NAMALWA (cell line): ENCODE measurements at regions not wholly inside any gene's neighbourhood (a gene's known extent, or its start where the extent isn't known, plus 50 kb on each side); places are given as distances from the start of the nearest gene placed in this dataset.
A peak's percentile ranks its signal among the peaks of the same experiment; 100 is the strongest.
"Not testable (repeated sequence)": the region's sequence is repeated elsewhere in the genome, so short reads cannot be mapped to it uniquely, and the experiment has no call there.

Source experiments
- DNase-seq: peaks from one replicate; pipeline ENCODE4 v3.0.0-alpha.2; 2015; ENCODE audit warnings: low spot score

- no peak for DNase-seq
Measured at GRCh38 chr5:15021266-15022046, 149.9 kb upstream of the ANKH start.

GRCh38 chr5:15020736-15021135, 149.2 kb upstream of the ANKH start:
- DNase-seq, result no peak

DNA sequence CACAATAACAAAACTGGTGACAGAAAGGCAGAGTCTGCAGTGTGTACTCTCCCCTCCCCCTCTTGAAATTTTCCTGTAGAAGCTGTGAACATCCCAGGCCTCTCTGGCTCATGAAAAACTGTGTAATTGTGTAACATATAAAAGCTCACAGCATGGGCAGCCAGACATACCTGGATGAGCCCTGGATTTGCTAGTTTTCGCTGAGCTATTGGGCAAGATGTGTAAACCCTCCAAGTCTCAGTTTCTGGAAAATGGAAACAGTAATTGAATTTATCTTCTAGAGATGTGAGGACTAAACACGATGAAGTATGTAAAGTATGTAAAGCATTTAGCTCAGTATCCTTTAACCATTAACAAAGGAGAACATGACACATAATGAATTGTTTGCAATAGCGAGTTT, 143.2 kb upstream of the ANKH start:
- no peak for DNase-seq

GRCh38 chr5:15013654-15014463, 142.3 kb upstream of the ANKH start:
- DNase-seq, result peak; percentile 62

- DNase-seq, result no peak
Measured at GRCh38 chr5:15012061-15012460, 140.5 kb upstream of the ANKH start.

DNA sequence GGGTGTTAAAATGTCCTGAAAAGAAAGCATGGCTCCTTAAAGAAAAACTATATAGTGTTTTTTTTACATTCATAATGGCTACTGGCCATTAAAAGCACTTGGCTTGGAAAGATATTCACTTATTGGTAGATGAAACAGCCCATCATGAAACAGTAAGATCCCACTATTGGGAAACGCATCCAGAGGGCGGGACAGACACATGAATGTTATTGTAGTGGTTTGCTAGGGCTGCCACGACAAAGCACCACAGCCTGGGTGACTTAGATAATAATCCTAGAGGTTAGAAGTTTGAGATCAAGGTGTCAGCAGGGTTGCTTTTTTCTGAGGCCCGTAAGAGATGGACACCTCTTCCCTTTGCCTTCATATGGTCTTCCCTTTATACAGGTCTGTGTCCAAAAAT, 139.4 kb upstream of the ANKH start:
- no peak for DNase-seq

- no peak for DNase-seq
Measured at GRCh38 chr5:15009420-15009819, 137.8 kb upstream of the ANKH start.

DNA sequence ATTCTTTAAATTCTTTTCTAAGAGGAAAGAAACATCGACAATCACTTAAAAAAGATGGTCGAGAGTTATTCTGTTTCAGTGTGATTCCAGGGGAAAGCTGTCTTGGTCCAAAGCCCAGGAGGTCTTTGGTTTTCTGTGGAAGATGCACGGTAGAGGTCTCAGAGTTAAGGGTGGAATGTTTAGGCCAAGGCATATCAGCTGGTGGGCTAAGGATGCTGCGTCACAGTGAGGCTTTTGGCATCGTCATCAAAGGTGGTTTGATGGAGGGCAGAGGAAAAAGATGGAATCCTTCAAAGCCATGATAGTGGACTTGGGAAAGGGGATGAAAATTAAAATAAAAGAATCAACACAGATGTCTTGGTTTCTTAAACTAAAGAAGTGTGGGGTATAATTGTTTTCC, 137.3 kb upstream of the ANKH start:
- DNase-seq, result no peak

- DNase-seq, result no peak
Measured at GRCh38 chr5:15008476-15008875, 136.9 kb upstream of the ANKH start.

GRCh38 chr5:15007646-15008045, 136.1 kb upstream of the ANKH start:
- DNase-seq, result no peak

- DNase-seq, result no peak
Measured at GRCh38 chr5:15004506-15004905, 132.9 kb upstream of the ANKH start.

DNA sequence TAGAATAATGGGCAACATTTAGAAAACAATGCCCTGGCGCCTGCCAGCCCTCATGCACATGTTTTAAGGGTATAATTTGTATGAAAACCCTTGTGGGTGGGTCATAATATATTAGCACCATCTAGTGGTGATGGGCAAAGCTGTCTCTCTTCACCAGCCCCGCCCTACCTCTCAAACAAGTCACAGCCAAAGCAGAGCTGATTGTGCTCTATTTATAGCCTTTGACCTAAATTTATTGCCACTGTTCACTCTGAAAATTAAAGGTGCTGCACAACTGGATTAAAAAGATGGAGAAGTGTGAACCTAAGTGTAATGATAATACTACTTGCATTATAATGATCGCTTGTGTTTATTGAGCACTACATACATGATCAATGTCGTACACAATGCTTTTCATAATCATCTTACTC, 131.9 kb upstream of the ANKH start:
- peak; percentile 82 for DNase-seq

DNA sequence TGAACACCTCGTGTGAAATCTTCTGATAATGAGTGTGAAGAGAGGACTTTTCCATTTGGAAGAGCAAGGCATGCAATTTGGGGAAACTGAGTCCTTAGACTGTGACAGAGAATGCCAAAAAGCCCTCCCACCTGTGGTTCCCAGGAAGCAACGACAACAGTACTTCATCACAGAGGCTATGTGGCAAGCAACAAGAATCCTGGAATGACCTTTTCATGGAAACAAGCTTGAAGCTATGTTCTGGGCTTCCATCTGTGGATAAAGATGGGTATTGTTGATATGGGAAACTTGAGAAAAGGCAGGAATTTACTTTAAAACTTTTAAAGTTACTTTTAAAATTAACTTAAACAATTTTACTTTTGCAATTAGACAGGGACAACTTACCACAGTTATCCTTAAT, 131.2 kb upstream of the ANKH start:
- DNase-seq, result no peak

DNA sequence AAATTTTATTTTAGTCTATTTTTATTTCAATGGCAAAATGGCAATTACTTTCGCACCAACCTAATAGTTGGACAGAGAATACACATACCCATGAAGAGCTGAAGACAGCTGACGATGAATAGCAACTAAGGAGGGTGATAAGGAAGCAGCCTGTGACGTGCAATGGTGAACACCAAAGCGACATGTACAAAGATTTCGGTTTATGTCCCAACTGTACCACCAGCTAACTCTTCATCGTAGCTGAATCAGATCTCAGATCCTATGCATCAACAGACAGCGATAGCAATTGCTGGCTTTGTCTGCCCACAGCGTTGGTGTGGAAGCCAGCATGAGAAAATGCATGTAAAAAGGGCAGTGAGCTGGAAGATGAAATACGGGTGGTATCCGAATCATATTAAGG, 130.6 kb upstream of the ANKH start:
- DNase-seq, result no peak

GRCh38 chr5:15001517-15001916, 129.9 kb upstream of the ANKH start:
- no peak for DNase-seq

- no peak for DNase-seq
Measured at GRCh38 chr5:14998491-14998890, 126.9 kb upstream of the ANKH start.

DNA sequence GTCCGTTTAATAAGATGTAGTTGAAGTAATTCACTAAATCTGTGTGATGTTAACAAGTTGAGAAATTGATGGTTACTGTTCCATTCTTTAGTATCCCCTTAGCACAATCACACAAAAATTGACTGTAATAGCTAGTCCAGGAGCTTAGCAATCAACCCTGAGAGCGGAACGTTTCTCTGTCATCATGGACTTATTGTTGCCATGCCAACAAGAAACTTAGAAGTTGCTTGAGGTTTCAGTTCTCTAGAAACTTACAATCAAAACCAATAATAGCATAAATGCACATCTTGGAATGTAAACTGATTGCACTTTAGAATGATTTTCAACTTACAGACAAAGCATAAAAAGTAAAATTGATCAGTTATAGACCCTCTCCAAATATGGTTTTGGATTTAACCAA, 125.4 kb upstream of the ANKH start:
- DNase-seq, result peak; percentile 61

- no peak for DNase-seq
Measured at GRCh38 chr5:14995229-14995628, 123.7 kb upstream of the ANKH start.

DNA sequence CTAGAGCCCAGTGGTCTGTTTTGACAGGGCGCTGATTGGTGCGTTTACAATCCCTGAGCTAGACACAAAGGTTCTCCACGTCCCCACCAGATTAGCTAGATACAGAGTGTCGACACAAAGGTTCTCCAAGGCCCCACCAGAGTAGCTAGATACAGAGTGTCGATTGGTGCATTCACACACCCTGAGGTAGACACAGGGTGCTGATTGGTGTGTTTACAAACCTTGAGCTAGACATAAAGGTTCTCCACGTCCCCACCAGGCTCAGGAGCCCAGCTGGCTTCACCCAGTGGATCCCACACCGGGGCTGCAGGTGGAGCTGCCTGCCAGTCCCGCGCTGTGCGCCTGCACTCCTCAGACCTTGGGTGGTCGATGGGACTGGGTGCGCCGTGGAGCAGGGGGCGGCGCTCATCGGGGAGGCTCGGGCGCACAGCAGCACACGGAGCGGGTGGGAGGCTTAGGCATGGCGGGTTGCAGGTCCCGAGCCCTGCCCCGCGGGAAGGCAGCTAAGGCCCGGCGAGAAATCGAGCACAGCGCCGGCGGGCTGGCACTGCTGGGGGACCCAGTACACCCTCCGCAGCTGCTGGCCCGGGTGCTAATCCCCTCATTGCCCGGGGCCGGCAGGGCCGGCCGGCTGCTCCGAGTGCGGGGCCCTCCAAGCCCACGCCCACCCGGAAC, 122.0 kb upstream of the ANKH start:
- not testable (repeated sequence) for DNase-seq

DNA sequence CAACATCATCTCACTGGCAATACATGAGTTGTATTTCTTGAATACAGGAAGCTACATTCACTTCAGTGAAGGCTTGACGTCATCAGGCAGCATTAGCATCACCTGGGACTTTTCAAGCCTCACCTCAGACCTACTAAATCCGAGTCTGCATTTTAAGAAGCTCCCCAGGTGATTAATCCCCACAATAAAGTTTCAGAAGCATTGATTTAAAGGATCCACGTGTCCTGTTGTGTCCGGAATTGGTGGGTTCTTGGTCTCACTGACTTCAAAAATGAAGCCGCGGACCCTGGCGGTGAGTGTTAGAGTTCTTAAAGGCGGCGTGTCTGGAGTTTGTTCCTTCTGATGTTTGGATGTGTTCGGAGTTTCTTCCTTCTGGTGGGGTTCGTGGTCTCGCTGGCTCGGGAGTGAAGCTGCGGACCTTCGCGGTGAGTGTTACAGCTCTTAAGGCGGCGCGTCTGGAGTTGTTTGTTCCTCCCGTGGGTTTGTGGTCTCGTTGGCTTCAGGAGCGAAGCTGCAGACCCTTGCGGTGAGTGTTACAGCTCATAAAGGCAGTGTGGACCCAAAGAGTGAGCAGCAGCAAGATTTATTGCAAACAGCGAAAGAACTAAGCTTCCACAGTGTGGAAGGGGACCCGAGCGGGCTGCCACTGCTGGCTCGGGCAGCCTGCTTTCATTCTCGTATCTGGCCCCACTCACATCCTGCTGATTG, 121.3 kb upstream of the ANKH start:
- DNase-seq, result peak; percentile 47

GRCh38 chr5:14988223-14988622, 116.6 kb upstream of the ANKH start:
- DNase-seq, result no peak

DNA sequence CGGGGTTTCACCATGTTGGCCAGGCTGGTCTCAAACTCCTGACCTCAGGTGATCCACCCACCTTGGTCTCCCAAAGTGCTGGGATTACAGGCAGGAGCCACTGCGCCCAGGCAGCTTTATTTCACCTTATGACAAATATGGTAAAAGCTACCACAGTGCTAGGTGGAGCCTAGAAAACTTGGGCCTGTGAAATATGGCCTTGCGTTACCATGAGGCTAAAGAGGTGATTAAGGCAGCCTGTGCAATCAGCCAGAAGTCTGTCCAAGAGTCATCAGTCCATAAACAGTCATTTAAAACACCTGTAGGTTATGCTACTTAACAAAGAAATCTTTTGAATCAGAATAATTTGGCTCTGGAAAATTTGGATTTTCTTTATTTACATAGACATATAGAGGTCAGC, 114.8 kb upstream of the ANKH start:
- DNase-seq, result no peak
